ENCODE measurements at regions not wholly inside any gene's neighbourhood (a gene's known extent, or its start where the extent isn't known, plus 50 kb on each side); places are given as distances from the start of the nearest gene placed in this dataset.

- TF ChIP-seq, protein P1, sequence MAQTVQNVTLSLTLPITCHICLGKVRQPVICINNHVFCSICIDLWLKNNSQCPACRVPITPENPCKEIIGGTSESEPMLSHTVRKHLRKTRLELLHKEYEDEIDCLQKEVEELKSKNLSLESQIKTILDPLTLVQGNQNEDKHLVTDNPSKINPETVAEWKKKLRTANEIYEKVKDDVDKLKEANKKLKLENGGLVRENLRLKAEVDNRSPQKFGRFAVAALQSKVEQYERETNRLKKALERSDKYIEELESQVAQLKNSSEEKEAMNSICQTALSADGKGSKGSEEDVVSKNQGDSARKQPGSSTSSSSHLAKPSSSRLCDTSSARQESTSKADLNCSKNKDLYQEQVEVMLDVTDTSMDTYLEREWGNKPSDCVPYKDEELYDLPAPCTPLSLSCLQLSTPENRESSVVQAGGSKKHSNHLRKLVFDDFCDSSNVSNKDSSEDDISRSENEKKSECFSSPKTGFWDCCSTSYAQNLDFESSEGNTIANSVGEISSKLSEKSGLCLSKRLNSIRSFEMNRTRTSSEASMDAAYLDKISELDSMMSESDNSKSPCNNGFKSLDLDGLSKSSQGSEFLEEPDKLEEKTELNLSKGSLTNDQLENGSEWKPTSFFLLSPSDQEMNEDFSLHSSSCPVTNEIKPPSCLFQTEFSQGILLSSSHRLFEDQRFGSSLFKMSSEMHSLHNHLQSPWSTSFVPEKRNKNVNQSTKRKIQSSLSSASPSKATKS (CRISPR knock-in tag; IDR thresholded peaks at IDR 0.05) = no peak
- TF ChIP-seq TAF9B (IDR thresholded peaks at IDR 0.05; ENCODE audit: partially characterized antibody) (no peak), MCM7 (IDR thresholded peaks at IDR 0.05) (no peak), DACH1 (IDR thresholded peaks at IDR 0.05; ENCODE audit: partially characterized antibody) (no peak), ZNF695 (CRISPR knock-in tag; IDR thresholded peaks at IDR 0.05) (no peak), ETV6 (IDR thresholded peaks at IDR 0.05; ENCODE audit: borderline replicate concordance in 1 of 2, low read depth in 2 of 2, low read length in 1 of 2) (no peak), ETV6 (CRISPR knock-in tag; IDR thresholded peaks at IDR 0.05; ENCODE audit: borderline replicate concordance) (no peak), DPF2 (IDR thresholded peaks at IDR 0.05) (no peak)
Measured at GRCh38 chr14:25658988-25659387, 609.0 kb upstream of the STXBP6 start (continued).

GRCh38 chr14:25630447-25630846 lies 580.5 kb upstream of the STXBP6 start:
- CTCF ChIA-PET (ENCODE audit: low intra/inter-chr PET ratio) = no interaction called here
- 0% methylated on average over 1 of the region's 2 CpGs for WGBS (ENCODE audit: insufficient coverage, low coverage, missing lambda C conversion rate)
- H3K36me3 ChIP-seq (ENCODE audit: control insufficient read depth, insufficient read depth, low read length) = no peaks in the 10 kb centered on the region
- H3K27me3 ChIP-seq (ENCODE audit: control insufficient read depth in 2 of 2, insufficient read depth in 2 of 2, low read length in 2 of 2) = no peaks in the 10 kb centered on the region
- no peak overlapping the region for H3K27ac ChIP-seq (ENCODE audit: extremely low read depth, low read depth, low read length)
- H3K4me1 ChIP-seq (replicated peaks in 1 of 2; ENCODE audit: control insufficient read depth in 2 of 2, insufficient read depth in 2 of 2, low read length in 2 of 2) = no peaks in the 10 kb centered on the region
- H3K4me3 ChIP-seq = no peak overlapping the region
- no peaks in the 10 kb centered on the region for H3K9me1 ChIP-seq (ENCODE audit: control insufficient read depth, insufficient read depth, low read length)
- no peaks in the 10 kb centered on the region for H3K79me2 ChIP-seq (ENCODE audit: control insufficient read depth, insufficient read depth, low read length)
- no TSS peak for BruUV-seq (replicated peaks)
- intact Hi-C loops (cut with micrococcal nuclease) = no loop called here
- FAIRE-seq = no peak
- H3K4me2 ChIP-seq (ENCODE audit: insufficient read depth, low read length) = no peak overlapping the region
- no peak for DNase-seq (ENCODE audit: extremely low read depth in 1 of 4, low spot score in 3 of 4)
- POLR2A ChIA-PET = no interaction called here
- no peak overlapping the region for H2AFZ ChIP-seq (ENCODE audit: low read depth, low read length)
- in situ Hi-C loops (cut with MboI) = no loop called here
- H3K9ac ChIP-seq (ENCODE audit: insufficient read depth in 1 of 2, low read depth in 2 of 2, low read length in 2 of 2) = no peak overlapping the region
- H3K9me3 ChIP-seq (replicated peaks; ENCODE audit: control insufficient read depth, insufficient read depth, low read depth, low read length) = no peaks in the 10 kb centered on the region
- H4K20me1 ChIP-seq (replicated peaks; ENCODE audit: control insufficient read depth, insufficient read depth, low read length) = no peaks in the 10 kb centered on the region
- ATAC-seq = no peak
- TF ChIP-seq SRSF7 (optimal IDR thresholded peaks at IDR 0.05; ENCODE audit: low read depth, low read length) (no peak), HBP1 (CRISPR knock-in tag; IDR thresholded peaks at IDR 0.05) (no peak), ZNF589 (CRISPR knock-in tag; IDR thresholded peaks at IDR 0.05; ENCODE audit: low read depth) (no peak), PHF8 (IDR thresholded peaks at IDR 0.05; ENCODE audit: borderline replicate concordance, low read length) (no peak), EP400 (IDR thresholded peaks at IDR 0.05) (no peak), CEBPZ (IDR thresholded peaks at IDR 0.05; ENCODE audit: borderline replicate concordance, low read depth, low read length) (no peak)
- TF ChIP-seq, protein P2, sequence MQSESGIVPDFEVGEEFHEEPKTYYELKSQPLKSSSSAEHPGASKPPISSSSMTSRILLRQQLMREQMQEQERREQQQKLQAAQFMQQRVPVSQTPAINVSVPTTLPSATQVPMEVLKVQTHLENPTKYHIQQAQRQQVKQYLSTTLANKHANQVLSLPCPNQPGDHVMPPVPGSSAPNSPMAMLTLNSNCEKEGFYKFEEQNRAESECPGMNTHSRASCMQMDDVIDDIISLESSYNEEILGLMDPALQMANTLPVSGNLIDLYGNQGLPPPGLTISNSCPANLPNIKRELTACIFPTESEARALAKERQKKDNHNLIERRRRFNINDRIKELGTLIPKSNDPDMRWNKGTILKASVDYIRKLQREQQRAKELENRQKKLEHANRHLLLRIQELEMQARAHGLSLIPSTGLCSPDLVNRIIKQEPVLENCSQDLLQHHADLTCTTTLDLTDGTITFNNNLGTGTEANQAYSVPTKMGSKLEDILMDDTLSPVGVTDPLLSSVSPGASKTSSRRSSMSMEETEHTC (IDR thresholded peaks at IDR 0.05) = no peak

Measured in K562 (cell line).